Activated naive CD8-positive, alpha-beta T cell treated with anti-CD3 and anti-CD28 coated beads, Interleukin-2, amount 50 U/mL, for 16 hours (primary cell): ENCODE measurements at regions not wholly inside any gene's neighbourhood (a gene's known extent, or its start where the extent isn't known, plus 50 kb on each side); places are given as distances from the start of the nearest gene placed in this dataset.

Experiments
- DNase-seq: peaks from one replicate; pipeline ENCODE4 v3.0.0-alpha.2; 2020; ENCODE audit warnings: low read depth, low spot score

DNA sequence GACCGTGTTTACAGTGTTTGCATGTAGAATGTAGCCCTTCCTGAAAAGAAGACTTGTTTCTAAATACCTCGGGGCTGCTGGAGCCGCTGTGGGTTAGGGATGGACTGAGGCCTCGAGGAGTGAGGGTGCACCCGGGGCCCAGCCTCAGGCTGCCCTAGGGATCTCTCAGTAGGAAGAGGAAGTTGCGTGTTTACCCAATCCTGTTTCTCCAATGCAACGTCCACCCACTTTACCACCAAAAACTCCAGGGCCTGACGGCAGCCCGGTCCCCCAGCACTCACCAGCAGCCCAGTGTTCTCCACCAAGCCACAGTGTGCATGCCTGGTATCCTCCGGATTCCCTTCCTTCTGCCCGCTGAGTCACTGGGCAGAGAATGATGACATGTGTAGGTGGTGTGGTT lies 255.8 kb downstream of the GLI2 start:
- no peak for DNase-seq

DNA sequence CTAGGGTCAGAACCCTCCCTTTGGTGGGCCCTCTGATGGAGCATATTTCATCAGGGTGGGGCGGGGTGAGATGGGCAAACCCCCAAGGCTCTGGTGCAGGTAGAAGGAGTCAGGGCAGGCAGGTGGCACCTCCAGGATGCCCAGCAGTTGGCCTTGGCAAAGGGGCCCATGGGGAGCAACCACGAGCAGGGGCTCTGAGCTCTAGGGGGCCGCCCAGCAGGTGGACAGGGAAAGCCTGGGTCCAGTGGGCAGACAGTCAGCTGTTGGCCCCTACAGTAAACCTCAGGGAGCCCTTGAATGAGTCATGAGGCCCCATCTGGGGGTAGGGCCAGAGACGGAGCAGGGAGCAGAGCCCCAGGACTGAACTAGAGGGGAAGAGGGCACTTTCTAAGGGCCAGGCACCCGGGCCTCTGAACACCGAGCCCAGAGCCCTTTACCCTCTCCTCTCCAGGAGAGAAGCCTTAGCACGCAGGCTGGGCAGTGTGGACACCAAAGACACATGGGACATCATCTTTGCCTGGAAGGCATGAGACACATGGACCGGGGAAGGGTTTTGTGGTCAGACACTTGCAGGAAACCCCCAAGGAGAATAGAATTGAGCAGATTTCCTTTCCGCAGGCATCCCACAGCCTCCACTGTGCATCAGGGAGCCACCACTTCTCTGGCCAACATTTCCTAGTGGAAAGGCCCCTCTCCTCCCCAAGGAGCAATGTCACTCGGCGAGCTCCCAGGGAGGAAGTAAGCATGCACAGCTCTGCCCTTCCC lies 257.3 kb downstream of the GLI2 start:
- no peak for DNase-seq

DNA sequence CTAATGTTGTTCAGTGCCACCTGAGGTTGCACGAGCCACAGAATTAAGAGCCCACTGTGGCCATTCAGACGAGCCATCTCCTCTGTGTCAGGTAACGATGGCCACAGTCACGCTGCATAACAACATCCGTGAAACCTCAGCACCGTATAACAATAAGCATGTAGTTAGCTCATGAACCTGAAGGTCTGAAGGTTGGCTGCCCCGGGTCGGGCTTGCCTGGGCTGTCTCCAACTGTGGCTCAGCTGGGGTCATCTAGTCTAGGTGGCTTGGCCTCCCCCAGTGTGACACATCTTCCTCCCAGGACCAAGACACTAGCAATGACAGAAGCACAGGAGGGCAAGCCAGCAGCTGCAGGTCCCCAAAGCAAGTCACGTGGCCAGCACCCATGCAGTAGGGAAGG lies 258.0 kb downstream of the GLI2 start:
- DNase-seq = no peak

DNA sequence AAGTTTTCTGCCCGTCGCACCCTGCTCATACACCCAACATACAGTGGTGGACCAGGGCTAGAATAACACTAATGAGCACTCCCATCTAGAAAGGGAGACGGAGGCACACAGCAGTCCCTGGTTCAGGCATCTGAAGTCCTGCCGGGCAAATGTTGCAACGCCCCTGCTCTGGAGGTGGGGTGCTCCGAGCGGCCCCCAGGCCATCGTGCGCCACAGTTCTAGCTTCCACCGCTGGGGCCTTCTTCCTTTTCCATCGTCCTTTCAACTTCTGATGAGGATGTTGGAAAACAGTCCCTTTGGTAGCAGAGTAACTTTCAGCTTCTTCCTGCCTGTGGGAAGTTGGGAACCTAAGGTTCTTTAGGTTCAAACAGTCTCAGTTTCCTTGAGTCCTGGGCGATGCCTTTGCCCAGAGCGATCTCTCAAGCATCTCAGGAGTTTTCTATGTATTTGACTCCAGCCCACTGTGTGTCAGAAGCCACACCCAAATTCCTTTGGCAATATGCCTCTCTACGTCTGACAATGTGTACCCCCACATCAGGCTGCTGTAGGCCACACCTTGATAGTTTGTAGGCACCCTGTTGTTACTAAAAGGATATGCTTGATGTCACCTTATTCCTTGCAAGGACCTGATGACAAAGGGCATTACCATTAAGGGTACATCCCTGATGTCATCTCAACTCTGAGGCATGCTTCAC lies 258.8 kb downstream of the GLI2 start:
- no peak for DNase-seq

DNA sequence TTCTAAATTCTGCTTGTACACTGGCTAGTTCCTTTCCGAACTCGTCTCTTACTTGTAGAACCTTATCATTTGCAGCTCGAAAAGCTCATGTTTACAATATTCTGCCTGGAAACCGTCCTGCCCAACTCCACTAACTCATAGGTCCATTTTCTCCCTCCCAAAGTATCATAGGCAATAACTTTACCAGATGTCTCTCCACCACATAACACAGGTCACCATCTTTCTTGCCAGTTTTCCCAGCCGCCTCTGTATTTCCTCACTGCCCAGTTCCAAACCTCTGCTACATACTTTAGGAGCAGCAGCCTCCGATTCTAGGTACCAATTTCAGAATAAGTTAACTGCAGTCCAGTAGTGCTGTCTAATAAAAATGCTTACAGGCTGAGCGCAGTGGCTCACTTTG lies 259.5 kb downstream of the GLI2 start:
- DNase-seq = no peak

DNA sequence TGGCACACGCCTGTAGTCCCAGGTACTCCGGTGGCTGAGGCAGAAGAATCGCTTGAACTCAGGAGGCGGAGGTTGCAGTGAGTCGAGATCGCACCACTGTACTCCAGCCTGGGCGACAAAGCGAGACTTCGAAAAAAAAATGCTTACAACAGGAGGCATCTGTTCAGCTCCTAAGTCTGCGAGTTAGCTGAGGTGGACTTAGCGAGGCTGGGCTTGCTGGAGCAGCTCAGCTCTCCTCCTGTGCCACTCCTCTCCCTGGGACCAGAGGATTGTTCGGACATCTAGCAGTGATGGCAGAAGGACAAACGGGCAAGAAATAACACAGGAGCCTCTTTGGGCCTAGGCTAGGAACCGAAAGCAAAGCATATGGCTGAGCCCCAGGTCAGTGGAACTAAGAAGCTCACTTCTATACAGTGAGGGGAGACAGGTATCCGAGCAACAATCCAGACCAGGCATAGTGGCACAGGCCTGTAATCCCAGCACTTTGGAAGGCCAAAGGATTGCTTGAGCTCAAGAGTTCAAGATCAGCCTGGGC lies 260.1 kb downstream of the GLI2 start:
- DNase-seq = no peak

DNA sequence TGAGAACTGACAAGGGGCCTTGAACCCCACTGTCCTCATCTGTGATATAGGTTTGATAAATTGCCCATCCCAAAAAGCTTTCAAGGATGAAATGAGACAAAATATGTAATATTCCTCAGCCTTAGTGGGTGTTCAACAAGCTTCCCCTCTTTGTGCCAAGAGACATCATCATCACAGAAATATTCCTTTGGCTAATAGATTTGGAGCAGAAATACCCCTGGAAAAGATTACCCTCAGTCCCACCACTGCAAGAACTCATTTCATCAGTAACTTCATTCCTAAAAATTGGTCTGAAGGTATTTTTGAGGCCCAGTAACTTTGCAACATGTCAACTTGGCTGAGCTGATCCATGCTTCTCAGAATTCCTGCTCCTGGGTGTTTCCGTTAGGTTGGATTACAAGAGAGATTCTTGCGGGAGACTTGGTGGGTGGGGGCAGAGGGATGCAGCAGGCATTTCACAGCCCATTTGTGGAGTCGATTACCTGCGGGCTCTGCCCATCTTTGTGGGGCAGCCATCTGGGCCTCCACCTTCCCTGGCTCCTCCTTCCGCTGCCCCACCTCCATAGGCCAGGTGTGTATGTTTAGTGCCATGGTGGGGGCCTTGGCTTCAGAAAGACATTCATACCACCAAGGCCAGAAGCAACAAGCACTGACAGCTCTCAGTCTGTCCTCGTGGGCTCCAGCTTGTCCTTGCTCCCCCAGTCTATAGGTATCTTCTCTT lies 263.9 kb downstream of the GLI2 start:
- no peak for DNase-seq

DNA sequence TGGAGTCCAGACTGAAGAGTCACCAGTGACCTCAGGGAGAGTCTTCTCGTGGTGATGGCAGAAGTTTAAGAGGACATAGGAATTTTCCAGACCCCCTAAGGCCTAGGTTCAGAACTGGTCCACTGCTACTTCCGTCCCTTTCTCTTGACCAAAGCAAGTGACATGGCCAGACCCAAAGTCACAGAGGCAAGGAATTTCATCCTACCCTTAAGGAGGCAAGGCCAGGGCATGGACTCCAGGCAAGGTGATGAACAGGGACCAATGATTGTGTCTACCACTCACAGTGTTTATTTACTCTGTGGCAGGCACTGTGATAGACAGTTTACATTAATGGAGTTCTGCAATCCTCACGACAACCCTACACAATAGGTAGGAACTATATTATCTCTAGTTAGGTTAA lies 265.1 kb downstream of the GLI2 start:
- no peak for DNase-seq

DNA sequence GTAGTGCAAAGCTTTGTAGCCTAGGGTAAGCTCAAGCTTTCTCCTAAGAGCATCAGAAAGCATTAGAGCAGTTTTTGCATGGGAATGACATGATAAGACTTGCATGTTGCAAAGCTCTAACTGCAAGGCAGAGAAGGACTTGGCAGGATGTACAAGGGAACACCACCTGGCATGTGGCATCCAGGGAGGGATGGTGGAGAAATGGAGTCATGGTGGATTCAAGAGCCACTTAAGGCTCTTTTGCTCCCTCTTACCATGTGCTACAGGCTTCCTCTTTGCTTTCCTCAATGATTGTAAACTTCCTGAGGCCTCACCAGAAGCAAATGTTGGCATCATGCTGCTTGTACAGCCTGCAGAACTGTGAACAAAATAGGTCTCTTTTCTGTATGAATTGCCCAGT lies 266.0 kb downstream of the GLI2 start:
- no peak for DNase-seq

DNA sequence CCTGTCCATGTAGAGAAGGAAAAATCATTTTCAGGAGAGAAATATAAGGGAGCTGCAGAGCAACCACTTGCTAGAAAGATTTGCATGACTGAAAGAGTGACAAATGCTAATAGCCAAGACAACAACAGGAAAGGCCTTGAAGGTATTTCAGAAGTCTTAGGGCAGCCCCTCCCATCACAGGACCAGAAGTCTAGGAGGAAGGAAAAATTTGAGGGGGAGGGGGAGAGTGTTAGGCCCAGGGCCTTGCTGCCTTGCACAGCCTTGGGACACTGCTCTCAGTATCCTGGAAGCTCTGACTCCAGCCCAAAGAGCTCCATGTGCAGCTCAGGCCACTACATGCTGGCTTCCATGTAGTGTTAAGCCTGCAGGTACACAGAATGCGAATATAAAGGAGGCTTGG lies 266.9 kb downstream of the GLI2 start:
- DNase-seq = no peak

DNA sequence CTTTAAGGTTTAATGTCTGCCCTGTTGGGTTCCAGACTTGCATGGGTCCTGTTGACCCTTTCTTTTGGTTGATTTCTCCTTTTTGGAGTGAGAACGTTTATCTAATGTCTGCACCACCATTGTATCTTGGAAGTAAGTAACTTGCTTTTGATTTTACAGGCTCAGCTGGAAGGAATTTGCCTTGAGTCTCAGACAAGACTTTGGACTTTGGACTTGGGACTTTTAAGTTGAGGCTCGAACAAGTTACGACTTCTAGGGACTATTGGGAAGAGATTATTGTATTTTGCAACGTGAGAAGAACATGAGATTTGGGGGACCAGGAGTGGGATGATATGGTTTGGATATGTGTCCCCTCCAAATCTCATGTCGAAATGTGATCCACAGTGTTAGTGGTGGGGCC lies 267.7 kb downstream of the GLI2 start:
- DNase-seq = no peak

DNA sequence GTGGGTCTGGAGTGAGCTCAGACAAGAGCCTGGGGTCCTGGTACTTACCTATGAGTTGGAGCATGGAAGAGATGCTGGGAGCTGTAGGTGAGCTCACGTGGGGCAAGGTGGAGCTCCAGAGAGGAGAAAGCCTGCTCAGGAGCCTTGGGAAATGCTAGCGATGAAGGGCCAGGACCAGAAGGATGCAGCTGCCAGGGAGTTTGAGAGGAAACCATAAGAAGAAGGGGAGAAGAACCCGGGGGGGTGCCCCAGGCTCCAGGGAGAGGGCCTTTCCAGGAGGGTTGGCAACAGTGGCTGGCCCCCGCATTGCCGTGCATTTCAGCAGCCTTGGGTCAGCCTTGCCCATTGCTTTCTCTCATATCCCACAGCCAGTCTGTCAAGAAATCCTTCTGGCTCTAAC lies 268.7 kb downstream of the GLI2 start:
- no peak for DNase-seq

DNA sequence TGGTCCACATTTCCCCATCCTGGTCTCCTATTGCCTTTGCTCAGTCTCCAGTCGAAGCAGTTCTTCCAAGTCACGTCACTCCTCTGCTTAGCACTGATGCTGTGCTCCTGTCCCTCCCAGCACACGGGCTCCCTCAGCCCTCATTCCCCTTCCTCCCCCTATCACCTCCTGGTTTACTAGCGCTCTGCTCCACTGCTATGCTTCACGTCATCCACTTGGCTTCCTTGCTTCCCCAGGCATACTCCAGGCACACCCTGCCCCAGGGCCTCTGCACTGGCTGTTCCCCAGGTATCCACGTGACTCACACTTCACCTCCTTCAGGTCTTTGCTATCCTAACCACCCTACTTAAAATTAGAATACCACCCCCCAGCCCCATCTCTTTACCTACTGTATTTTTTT lies 269.3 kb downstream of the GLI2 start:
- no peak for DNase-seq

DNA sequence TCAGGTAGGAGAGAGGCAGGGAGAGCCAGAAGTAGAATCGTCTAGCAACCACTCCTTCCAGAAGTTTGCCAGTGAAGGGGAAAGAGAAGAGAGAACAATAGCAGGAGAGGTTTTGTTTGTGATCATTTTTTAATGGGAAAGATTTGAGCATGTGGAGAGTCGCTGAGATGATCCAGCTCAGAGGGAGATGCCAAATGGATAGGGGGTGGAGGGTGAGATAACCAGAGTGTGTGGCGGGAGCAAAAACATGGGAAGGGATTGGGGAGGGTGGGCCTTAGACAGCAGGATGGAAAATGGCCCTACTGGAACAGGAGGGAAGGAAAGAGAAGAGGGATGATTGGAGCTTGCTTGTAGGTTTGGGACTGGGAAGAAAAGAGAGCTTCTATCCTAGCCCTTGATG lies 269.8 kb downstream of the GLI2 start:
- DNase-seq = no peak

DNA sequence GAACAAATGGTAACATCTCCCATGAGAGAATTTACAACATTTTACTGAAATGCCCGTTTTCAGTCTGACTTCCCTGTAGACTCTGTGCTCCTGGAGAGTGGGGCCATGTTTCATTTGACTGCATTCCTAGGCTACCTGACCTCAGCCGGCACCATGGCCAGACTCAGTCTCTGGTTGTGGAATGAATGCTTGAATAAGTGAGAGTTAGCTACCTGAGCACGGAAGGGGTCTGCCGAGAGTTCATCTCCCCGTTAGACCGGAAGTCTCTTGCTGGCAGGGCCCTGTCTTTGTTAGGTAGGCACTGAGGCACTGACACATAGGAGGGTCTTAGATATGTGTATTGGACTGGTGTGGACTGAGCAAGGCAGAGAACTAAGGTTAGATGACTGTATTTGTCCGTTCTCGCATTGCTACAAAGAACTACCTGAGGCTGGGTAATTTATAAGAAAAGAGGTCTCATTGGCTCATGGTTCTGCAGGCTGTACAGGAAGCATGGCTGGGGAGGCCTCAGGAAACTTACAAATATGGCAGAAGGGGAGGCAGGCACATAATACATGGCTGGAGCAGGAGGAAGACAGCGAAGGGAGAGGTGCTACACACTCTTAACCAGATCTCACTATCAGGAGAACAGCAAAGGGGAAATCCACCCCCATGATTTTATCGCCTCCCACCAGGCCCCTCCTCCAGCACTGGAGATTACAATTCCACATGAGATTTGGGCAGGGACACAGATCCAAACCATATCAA lies 271.2 kb downstream of the GLI2 start:
- DNase-seq = no peak

DNA sequence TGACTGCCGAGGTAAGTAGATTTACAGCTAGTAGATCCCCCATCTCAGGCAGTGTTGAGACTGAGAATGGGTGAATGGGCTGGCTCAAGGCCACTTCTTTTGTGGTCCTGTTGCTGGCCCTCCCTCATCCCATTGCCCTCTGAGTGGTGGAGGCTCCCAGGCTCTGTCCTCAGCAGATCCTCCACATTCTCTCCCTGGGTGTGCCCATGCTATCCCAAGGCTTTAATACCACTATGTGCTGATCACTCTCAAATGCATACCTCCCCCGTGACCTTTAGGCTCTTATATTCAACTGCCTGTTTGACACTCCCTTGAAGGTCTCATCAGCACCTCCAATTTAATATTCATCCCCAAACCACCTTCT lies 271.8 kb downstream of the GLI2 start:
- no peak for DNase-seq

DNA sequence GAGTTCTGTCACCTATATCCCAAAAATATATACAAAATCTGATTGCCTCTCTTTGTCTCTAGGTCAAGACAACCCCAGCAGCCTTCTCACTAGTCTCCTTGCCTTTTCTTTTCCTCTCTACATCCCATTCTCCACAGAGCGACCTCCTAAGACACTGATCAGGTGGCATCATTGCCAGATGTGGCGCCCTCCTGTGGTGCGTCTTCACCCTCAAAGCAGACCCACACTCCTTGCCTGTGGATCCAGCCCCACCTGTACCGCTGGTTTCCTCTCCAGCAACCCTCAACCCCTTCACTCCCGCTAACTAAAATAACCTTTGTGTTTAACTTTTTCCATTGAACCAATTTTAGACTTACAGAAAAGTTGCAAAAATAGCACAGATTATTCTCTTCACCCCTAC lies 273.3 kb downstream of the GLI2 start:
- DNase-seq = no peak

DNA sequence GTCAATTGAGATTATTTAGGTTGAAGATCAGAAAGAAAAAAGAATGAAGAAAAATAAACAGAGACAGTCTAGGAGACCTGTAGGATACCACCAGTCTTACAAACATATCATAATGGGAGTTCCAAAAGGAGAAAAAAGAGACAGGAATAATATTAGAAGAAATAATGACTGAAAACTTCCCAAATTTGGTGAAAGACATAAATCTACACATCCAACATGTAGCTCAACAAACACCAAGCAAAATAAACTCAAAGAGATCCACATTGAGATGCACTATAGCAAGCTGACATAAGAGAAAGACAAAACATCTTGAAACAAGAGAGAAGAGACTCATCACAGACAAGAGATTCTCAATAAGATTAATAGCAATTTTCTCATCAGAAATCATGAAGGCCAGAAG lies 274.0 kb downstream of the TFCP2L1 start:
- no peak for DNase-seq

DNA sequence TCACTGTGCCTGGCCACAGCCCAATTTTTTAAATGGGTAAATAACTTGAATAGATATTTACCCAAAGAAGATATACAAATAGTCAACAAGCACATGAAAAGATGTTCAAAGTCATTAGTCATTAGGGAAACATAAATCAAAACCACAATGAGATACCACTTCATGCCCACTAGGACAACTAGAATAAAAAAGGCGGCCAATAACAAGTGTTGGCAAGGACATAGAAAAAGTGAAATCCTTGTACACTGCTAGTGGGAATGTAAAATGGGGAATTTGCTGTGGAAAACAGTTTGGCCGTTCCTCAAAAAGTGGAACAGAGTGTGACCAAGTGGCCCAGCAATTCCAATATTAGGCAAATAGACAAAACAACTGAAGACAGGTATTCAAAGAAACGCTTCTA lies 270.1 kb downstream of the TFCP2L1 start:
- DNase-seq = no peak

DNA sequence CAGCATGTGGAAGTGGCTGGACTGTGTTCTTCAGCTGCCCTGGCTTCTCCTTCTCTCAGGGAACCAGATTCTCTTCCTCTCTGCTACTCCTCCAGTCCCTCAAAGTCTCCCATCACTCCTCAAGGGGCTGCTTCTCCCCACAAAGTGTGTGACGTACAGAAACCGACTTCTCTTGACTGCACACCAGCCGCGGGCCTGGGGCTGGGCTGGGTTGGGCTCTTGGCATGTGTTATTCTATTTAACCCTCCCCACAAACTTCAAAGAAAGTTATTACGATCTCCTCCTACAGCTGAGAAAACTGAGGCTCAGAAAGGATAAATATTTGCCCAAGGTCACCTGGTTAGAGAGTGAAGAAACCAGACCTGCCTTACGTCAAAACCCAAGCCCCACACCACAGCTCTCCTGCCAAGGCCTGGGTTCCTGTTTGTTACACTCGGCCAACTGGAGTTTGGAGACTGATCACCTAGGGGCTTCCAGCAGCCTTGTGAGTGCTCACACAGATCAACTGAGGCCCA lies 269.0 kb downstream of the TFCP2L1 start:
- no peak for DNase-seq

DNA sequence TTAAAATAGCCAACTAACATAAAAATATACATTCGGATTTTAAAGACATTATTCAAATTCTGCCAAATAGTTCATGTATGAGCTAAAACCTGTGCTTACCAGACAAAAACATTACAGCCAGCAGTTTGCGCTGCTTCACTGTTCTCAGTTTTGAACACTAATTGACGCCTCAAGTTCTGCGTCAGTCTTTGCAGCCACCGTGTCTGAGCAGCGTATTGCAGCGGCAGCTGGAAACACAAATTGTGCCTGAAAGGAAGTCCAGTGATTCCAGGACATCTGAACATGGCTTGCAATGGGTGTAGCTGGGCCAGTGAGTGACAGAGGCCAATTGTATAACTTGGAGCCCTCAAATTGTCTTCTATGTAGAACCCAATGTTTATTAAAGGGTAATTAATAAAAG lies 267.6 kb downstream of the TFCP2L1 start:
- no peak for DNase-seq
